HepG2 (cell line): ENCODE measurements at regions not wholly inside any gene's neighbourhood (a gene's known extent, or its start where the extent isn't known, plus 50 kb on each side); places are given as distances from the start of the nearest gene placed in this dataset.
A peak's percentile ranks its signal among the peaks of the same experiment; 100 is the strongest.

Source experiments
- ATF4 ChIP-seq, 2 experiments: fragments of 450-650 bp in 1 of 2; sonication (generic) in 1 of 2; formaldehyde crosslinking; IDR thresholded peaks; 2 replicates each; pipeline versions ENCODE4 v1.5.0 to v1.8.0; 2020 to 2022; ENCODE audit warnings: mild to moderate bottlenecking in 1 of 2, missing genetic modification reagents in 1 of 2
- CEBPG ChIP-seq: IDR thresholded peaks from 2 replicates; pipeline ENCODE4 v1.6.1; 2016
- KDM1A ChIP-seq: IDR thresholded peaks from 2 replicates; pipeline ENCODE4 v1.6.1; 2016; ENCODE audit warnings: missing compliant biosample characterization
- MED1 ChIP-seq: sonication (generic); formaldehyde crosslinking; IDR thresholded peaks from 2 replicates; pipeline ENCODE4 v1.4.0; 2020; ENCODE audit warnings: missing genetic modification reagents
- NR1H2 ChIP-seq: sonication (generic); formaldehyde crosslinking; IDR thresholded peaks from 2 replicates; pipeline ENCODE4 v1.8.1; 2022; ENCODE audit warnings: low read depth, missing genetic modification reagents, borderline replicate concordance
- PRDM10 ChIP-seq: sonication (generic); formaldehyde crosslinking; IDR thresholded peaks from 2 replicates; pipeline ENCODE4 v1.4.0; 2020; ENCODE audit warnings: low read depth, missing genetic modification reagents
- RBFOX2 ChIP-seq: fragments of 200-400 bp; formaldehyde crosslinking; IDR thresholded peaks from 2 replicates; pipeline ENCODE4 v1.6.1; 2017; ENCODE audit warnings: low read depth, mild to moderate bottlenecking, low read length
- SAP130 ChIP-seq: IDR thresholded peaks from 2 replicates; pipeline ENCODE4 v1.6.1; 2016; ENCODE audit warnings: low read depth
- SOX13 ChIP-seq, 3 experiments: fragments of 450-650 bp in 1 of 3; sonication (generic) in 1 of 3; formaldehyde crosslinking in 1 of 3; IDR thresholded peaks in 2 of 3; conservative IDR thresholded peaks in 1 of 3; 2 replicates each; pipeline versions ENCODE4 v1.5.0 to v1.6.1; 2016 to 2020; ENCODE audit warnings: antibody characterized with exemption in 1 of 3, mild to moderate bottlenecking in 1 of 3, missing compliant biosample characterization in 1 of 3, missing genetic modification reagents in 1 of 3, moderate library complexity in 1 of 3
- SYNCRIP ChIP-seq: fragments of 200-400 bp; formaldehyde crosslinking; IDR thresholded peaks from 2 replicates; pipeline ENCODE4 v1.6.1; 2018; ENCODE audit warnings: mild to moderate bottlenecking, low read depth, low read length; ENCODE audit not compliant: insufficient read depth
- TRIM22 ChIP-seq: fragments of 450-650 bp; IDR thresholded peaks from 2 replicates; pipeline ENCODE4 v1.6.1; 2017
- ZBTB20 ChIP-seq: sonication (generic); formaldehyde crosslinking; IDR thresholded peaks from 2 replicates; pipeline ENCODE4 v1.8.1; 2023; ENCODE audit warnings: missing genetic modification reagents, low read depth, mild to moderate bottlenecking, borderline replicate concordance
- ZBTB3 ChIP-seq: sonication (generic); formaldehyde crosslinking; IDR thresholded peaks from 2 replicates; pipeline ENCODE4 v1.4.0; 2020; ENCODE audit warnings: low read depth, mild to moderate bottlenecking, moderate library complexity, missing genetic modification reagents, borderline replicate concordance
- ZNF382 ChIP-seq: sonication (generic); formaldehyde crosslinking; IDR thresholded peaks from 2 replicates; pipeline ENCODE4 v1.5.0; 2020; ENCODE audit warnings: missing genetic modification reagents, mild to moderate bottlenecking, borderline replicate concordance
- ZNF44 ChIP-seq: sonication (generic); formaldehyde crosslinking; IDR thresholded peaks from 2 replicates; pipeline ENCODE4 v1.5.1; 2020; ENCODE audit warnings: mild to moderate bottlenecking, missing genetic modification reagents
- ZNF616 ChIP-seq: sonication (generic); formaldehyde crosslinking; IDR thresholded peaks from 2 replicates; pipeline ENCODE4 v1.5.0; 2020; ENCODE audit warnings: low read depth, mild to moderate bottlenecking, missing genetic modification reagents
- ZNF710 ChIP-seq: sonication (generic); formaldehyde crosslinking; IDR thresholded peaks from 2 replicates; pipeline ENCODE4 v1.5.0; 2020; ENCODE audit warnings: mild to moderate bottlenecking, missing genetic modification reagents, borderline replicate concordance
- ZNF850 ChIP-seq: sonication (generic); formaldehyde crosslinking; conservative IDR thresholded peaks from 2 replicates; pipeline ENCODE4 v1.9.0; 2021; ENCODE audit warnings: mild to moderate bottlenecking, missing genetic modification reagents
- ZSCAN29 ChIP-seq: sonication (generic); formaldehyde crosslinking; conservative IDR thresholded peaks from 2 replicates; pipeline ENCODE4 v1.4.0; 2020; ENCODE audit warnings: mild to moderate bottlenecking, missing genetic modification reagents

DNA sequence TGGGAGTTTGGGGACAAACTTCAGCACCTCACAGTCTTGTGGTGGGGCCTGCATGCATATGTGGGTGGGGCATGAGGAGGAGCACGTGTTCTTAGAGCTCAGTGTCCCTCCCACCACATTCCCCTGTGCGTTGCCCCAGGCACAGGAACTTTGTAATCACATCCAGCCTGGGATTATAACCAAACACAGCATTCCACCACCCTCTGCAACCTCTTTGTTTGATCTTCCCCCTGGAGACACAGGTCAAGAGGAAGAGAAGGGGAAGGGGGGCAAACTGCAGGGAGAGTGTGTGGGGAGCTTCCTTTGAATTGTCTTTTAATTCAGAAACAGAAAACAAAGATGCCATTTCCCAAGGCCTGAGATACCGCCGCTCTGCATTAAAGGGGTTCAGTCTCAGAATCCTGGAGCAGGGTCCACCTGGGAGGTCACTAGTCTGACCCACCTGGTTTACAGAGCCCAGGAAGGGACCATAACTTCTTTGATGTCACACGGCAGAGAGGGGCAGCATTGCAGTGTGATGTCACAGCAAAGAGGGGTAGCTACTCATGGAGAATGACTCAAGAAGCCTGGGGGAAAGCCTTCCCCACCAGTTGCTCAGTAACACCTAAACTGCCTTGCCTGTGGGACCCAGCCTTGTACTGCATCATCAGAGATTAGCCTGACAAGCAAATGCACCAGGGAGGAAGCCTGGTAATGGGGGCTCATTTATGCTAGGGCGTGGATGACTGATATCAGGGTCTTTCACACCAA, 106.3 kb upstream of the RNU6-1 start (continued):
- peak in 1 of 2 experiments; percentile 72; a peak in 2 of 4 replicates for TF ChIP-seq ATF4 (CRISPR knock-in tag; IDR thresholded peaks at IDR 0.05)
- no peak for TF ChIP-seq ZNF850 (CRISPR knock-in tag)
- TF ChIP-seq SOX13 (IDR thresholded peaks at IDR 0.05): peak; percentile 77; the same call in 1 of the 2 replicates
- TF ChIP-seq SOX13 (CRISPR knock-in tag; conservative IDR thresholded peaks at IDR 0.05 in 1 of 2, IDR thresholded peaks at IDR 0.05 in 1 of 2): peak in 1 of 2 experiments; percentile 90; a peak in 2 of 4 replicates
- TF ChIP-seq ZNF710 (CRISPR knock-in tag): peak; percentile 92
- no peak for TF ChIP-seq SYNCRIP
- peak; percentile 75; the same call in 1 of the 2 replicates for TF ChIP-seq RBFOX2
- TF ChIP-seq TRIM22: no peak
- TF ChIP-seq ZNF44: no peak
- TF ChIP-seq ZSCAN29: peak; percentile 14; the same call in 1 of the 2 replicates
- peak; percentile 92 for TF ChIP-seq SAP130 (CRISPR knock-in tag)
- peak; percentile 83 for TF ChIP-seq MED1 (CRISPR knock-in tag)
- TF ChIP-seq ZBTB3 (CRISPR knock-in tag): no peak
- TF ChIP-seq CEBPG (CRISPR knock-in tag): peak; percentile 69
- peak; percentile 84 for TF ChIP-seq PRDM10
- no peak for TF ChIP-seq ZNF382 (CRISPR knock-in tag)
- TF ChIP-seq NR1H2 (CRISPR knock-in tag): no peak
- peak; percentile 50; the same call in 1 of the 2 replicates for TF ChIP-seq ZBTB20 (CRISPR knock-in tag)
- TF ChIP-seq ZNF616: 0 out of 2 replicates have a peak, but pooled peaks have one; percentile 44
- TF ChIP-seq KDM1A (CRISPR knock-in tag): no peak
